Gastroesophageal sphincter (tissue), 4 donors: ENCODE measurements at regions not wholly inside any gene's neighbourhood (a gene's known extent, or its start where the extent isn't known, plus 50 kb on each side); places are given as distances from the start of the nearest gene placed in this dataset.

ENCODE experiments used
- ATAC-seq: fragments of 150-250 bp; one replicate; pipeline ENCODE4 v1.9.1; 2016; ENCODE audit warnings: mild to moderate bottlenecking, moderate library complexity
- H3K27ac ChIP-seq, 4 donors: fragments of 200-600 bp; sonication (generic) in 3 of 4; 1 replicate in 3 of 4; 2 replicates in 1 of 4; pipeline ENCODE4 v1.5.1; 2016 to 2019
- H3K27me3 ChIP-seq: fragments of 200-600 bp; sonication (generic); one replicate; pipeline ENCODE4 v1.5.1; 2019
- H3K36me3 ChIP-seq, 2 donors: fragments of 200-600 bp; sonication (generic); one replicate each; pipeline ENCODE4 v1.5.1; 2019; ENCODE audit warnings: control low read depth in 1 of 2
- H3K4me1 ChIP-seq, 3 donors: fragments of 200-600 bp; sonication (generic); 1 replicate in 2 of 3; 2 replicates in 1 of 3; pipeline ENCODE4 v1.5.1; 2016 to 2019; ENCODE audit warnings: control low read depth in 2 of 3
- H3K4me3 ChIP-seq, 2 donors: fragments of 200-600 bp; sonication (generic); one replicate each; pipeline ENCODE4 v1.5.1; 2019; ENCODE audit warnings: mild to moderate bottlenecking in 1 of 2, moderate library complexity in 1 of 2
- H3K9me3 ChIP-seq, 3 donors: fragments of 200-600 bp; sonication (generic); one replicate each; pipeline ENCODE4 v1.5.1; 2017 to 2019; ENCODE audit warnings: control low read depth in 2 of 3
- CTCF ChIP-seq, 4 experiments: fragments of 200-600 bp in 2 of 4; fragments of 450-650 bp in 2 of 4; sonication (generic) in 1 of 4; IDR thresholded peaks; one replicate each; pipeline ENCODE4 v1.5.1; 2017 to 2019; ENCODE audit warnings: antibody characterized with exemption in 4 of 4, mild to moderate bottlenecking in 2 of 4, moderate library complexity in 2 of 4
- EP300 ChIP-seq: sonication (generic); formaldehyde crosslinking; IDR thresholded peaks from one replicate; pipeline ENCODE4 v1.6.1; 2017; ENCODE audit warnings: antibody characterized with exemption, mild to moderate bottlenecking
- POLR2A ChIP-seq, 2 donors: fragments of 450-650 bp; IDR thresholded peaks; one replicate each; pipeline ENCODE4 v1.6.1; 2017; ENCODE audit warnings: antibody characterized with exemption in 2 of 2, mild to moderate bottlenecking in 2 of 2, moderate library complexity in 1 of 2
- POLR2AphosphoS5 ChIP-seq: sonication (generic); formaldehyde crosslinking; IDR thresholded peaks from one replicate; pipeline ENCODE4 v1.6.1; 2017; ENCODE audit warnings: antibody characterized with exemption
- whole genome bisulfite sequencing, 2 donors: methylation state at CpG; one replicate each; pipeline ENCODE4 v1.1.5; 2018; ENCODE audit warnings: low coverage in 1 of 2; 5-methylcytosine and 5-hydroxymethylcytosine counted together

DNA sequence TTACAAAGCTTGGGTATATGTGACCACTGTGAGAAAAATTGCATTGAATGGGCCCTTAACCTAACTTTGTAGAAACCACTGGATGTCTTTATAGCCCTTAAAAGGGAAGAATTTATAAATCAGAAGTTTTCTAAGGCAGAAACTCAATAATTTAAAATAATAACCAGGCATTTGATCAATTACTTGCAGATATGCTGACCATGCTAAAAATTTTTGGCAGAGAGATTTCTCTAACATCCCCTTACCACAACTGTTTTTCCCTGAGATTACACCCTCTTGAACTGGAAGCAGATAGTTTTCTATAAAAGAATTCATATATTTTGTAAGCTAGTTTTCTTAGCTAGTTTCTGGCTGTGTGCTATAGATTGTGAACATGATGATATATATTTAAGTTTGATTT is 428.3 kb downstream of the KIF4B start:
- no peaks in the 10 kb centered on the region for H3K4me1 ChIP-seq
- ATAC-seq: no peak

DNA sequence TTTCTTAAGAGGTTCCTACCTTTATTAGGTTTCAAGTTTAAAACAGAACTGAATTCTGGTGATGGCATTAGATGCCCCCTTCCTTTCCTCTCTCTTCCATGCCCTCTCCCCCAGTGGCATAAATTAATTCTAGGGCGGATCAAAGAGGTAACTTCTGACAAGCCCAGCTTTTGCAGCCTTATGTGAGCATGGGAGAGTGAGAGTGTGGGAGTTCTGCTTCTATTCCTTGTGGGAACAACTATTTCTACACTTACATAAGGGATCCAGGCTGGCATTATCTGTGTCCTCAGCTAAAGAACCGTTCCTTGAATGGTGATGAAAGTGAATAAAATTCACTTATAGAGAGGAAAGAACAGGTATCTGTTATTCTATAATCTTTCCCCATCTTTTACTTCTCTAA is 437.6 kb downstream of the KIF4B start:
- H3K27ac ChIP-seq: no peak overlapping the region
- no peak overlapping the region for H3K4me3 ChIP-seq
- H3K4me1 ChIP-seq: no peaks in the 10 kb centered on the region
- no peak for ATAC-seq
- H3K36me3 ChIP-seq: no peaks in the 10 kb centered on the region
- H3K27me3 ChIP-seq: no peaks in the 10 kb centered on the region
- 70 to 80% methylated on average over 1 to 2 of the region's 2 CpGs for WGBS, 2 donors
- TF ChIP-seq EP300 (no peak), CTCF (IDR thresholded peaks at IDR 0.05) (no peak), POLR2AphosphoS5 (no peak), POLR2A (IDR thresholded peaks at IDR 0.05) (no peak)
- no peaks in the 10 kb centered on the region for H3K9me3 ChIP-seq

More for the DNA sequence above, 428.3 kb downstream of the KIF4B start:
- Histone ChIP-seq H3K9me3 (peaks cover 0 to 9% (median 0%) of the 10 kb centered on the region in 3 donors), H3K27ac (no peak overlapping the region), H3K4me3 (no peak overlapping the region), H3K36me3 (no peaks in the 10 kb centered on the region), H3K27me3 (no peaks in the 10 kb centered on the region)
- TF ChIP-seq CTCF (IDR thresholded peaks at IDR 0.05): no peak
- no peak for TF ChIP-seq EP300
- TF ChIP-seq POLR2A (IDR thresholded peaks at IDR 0.05): no peak
- TF ChIP-seq POLR2AphosphoS5: no peak

GRCh38 chr5:155455791-155456514 is 442.4 kb downstream of the KIF4B start:
- Histone ChIP-seq H3K36me3 (no peaks in the 10 kb centered on the region), H3K4me1 (no peaks in the 10 kb centered on the region), H3K4me3 (no peak overlapping the region), H3K27me3 (no peaks in the 10 kb centered on the region), H3K9me3 (no peaks in the 10 kb centered on the region), H3K27ac (no peak overlapping the region)
- no peak for ATAC-seq
- TF ChIP-seq POLR2AphosphoS5 (no peak), CTCF (IDR thresholded peaks at IDR 0.05) (no peak), EP300 (no peak), POLR2A (IDR thresholded peaks at IDR 0.05) (no peak)
- WGBS, 2 donors: 86 to 92% methylated on average over 2 of the region's 4 CpGs

- ATAC-seq: no peak
- H3K4me3 ChIP-seq: no peak overlapping the region
- no peaks in the 10 kb centered on the region for H3K4me1 ChIP-seq
- TF ChIP-seq CTCF (IDR thresholded peaks at IDR 0.05): no peak
- TF ChIP-seq EP300: no peak
- no peak for TF ChIP-seq POLR2A (IDR thresholded peaks at IDR 0.05)
- TF ChIP-seq POLR2AphosphoS5: no peak
- 63 to 88% methylated on average over 1 of the region's 1 CpG for WGBS, 2 donors
- H3K27ac ChIP-seq: no peak overlapping the region
- no peaks in the 10 kb centered on the region for H3K27me3 ChIP-seq
- H3K36me3 ChIP-seq: no peaks in the 10 kb centered on the region
- H3K9me3 ChIP-seq: no peaks in the 10 kb centered on the region
Measured at GRCh38 chr5:155459889-155460500, 446.4 kb downstream of the KIF4B start.

DNA sequence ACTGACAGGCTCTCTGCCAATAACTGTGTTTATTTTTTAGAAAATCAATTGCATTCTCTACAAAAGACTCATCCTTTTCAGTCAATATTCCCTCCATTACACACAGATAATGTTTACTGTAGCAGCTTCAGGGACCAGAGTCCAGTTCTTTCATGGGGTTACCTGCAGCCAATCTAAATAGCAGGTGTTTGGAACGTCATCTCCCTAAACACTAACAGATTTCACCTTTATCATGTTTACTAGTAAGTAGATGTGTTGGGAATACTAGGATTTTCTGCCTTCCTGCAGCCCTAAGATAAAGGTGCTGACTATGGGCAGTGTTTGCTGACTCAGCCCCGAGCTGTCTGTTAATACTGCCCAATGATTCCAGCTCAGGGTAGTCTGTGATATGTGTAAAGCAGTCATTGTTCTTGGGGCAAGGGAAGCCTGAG is 447.0 kb downstream of the KIF4B start:
- TF ChIP-seq POLR2AphosphoS5: no peak
- TF ChIP-seq CTCF (IDR thresholded peaks at IDR 0.05): no peak
- TF ChIP-seq POLR2A (IDR thresholded peaks at IDR 0.05): no peak
- TF ChIP-seq EP300: no peak
- no peaks in the 10 kb centered on the region for H3K27me3 ChIP-seq
- 61 to 62% methylated on average over 2 of the region's 2 CpGs for WGBS, 2 donors
- no peak for ATAC-seq
- no peak overlapping the region for H3K4me3 ChIP-seq
- H3K4me1 ChIP-seq: no peaks in the 10 kb centered on the region
- H3K36me3 ChIP-seq: no peaks in the 10 kb centered on the region
- no peak overlapping the region for H3K27ac ChIP-seq
- no peaks in the 10 kb centered on the region for H3K9me3 ChIP-seq
